WTC11 (cell line): ENCODE measurements at regions not wholly inside any gene's neighbourhood (a gene's known extent, or its start where the extent isn't known, plus 50 kb on each side); places are given as distances from the start of the nearest gene placed in this dataset.

ENCODE experiments used
- ATAC-seq: fragments of 200-7000 bp; cut with Tn5 transposase; 2 replicates; pipeline ENCODE4 v1.10.0; 2021; ENCODE audit warnings: mild to moderate bottlenecking, moderate library complexity
- CTCF ChIA-PET: fragments of 300-600 bp; sonication (Branson Sonifier 250); formaldehyde crosslinking; loops from one replicate; lab custom pipeline; 2021; ENCODE audit warnings: antibody characterized with exemption; lab: Charles Lee
- POLR2A ChIA-PET: fragments of 350-600 bp; sonication (Branson Sonifier 250); formaldehyde crosslinking; loops from one replicate; lab custom pipeline; 2021; ENCODE audit warnings: antibody characterized with exemption; lab: Charles Lee
- DNase-seq: peaks from one replicate; pipeline ENCODE4 v3.0.0; 2021; ENCODE audit warnings: low spot score
- H3K27ac Mint-ChIP-seq: 2 replicates; pipeline ENCODE4 v1.8.0; 2021; ENCODE audit warnings: mixed read lengths
- H3K27me3 Mint-ChIP-seq: 2 replicates; pipeline ENCODE4 v1.8.0; 2021; ENCODE audit warnings: low read depth, mild to moderate bottlenecking, moderate library complexity, mixed read lengths
- H3K36me3 Mint-ChIP-seq: 2 replicates; pipeline ENCODE4 v1.8.0; 2021; ENCODE audit warnings: mixed read lengths
- H3K4me1 Mint-ChIP-seq: 2 replicates; pipeline ENCODE4 v1.8.0; 2022; ENCODE audit warnings: mixed read lengths
- H3K4me3 Mint-ChIP-seq: 2 replicates; pipeline ENCODE4 v1.8.0; 2021; ENCODE audit warnings: mild to moderate bottlenecking, moderate library complexity, mixed read lengths
- H3K9me3 Mint-ChIP-seq: 2 replicates; pipeline ENCODE4 v1.8.0; 2021; ENCODE audit warnings: mixed read lengths
- CBFB ChIP-seq: sonication (generic); formaldehyde crosslinking; IDR thresholded peaks from 2 replicates; pipeline ENCODE4 v1.8.1; 2022; ENCODE audit warnings: mild to moderate bottlenecking, low read depth, missing genetic modification reagents
- CREM ChIP-seq: sonication (generic); formaldehyde crosslinking; IDR thresholded peaks from 2 replicates; pipeline ENCODE4 v1.8.1; 2022; ENCODE audit warnings: mild to moderate bottlenecking, missing genetic modification reagents, moderate library complexity
- ELF4 ChIP-seq: sonication (generic); formaldehyde crosslinking; IDR thresholded peaks from 2 replicates; pipeline ENCODE4 v1.8.1; 2022; ENCODE audit warnings: low read depth, mild to moderate bottlenecking, moderate library complexity, missing genetic modification reagents
- MYBL2 ChIP-seq: sonication (generic); formaldehyde crosslinking; IDR thresholded peaks from 2 replicates; pipeline ENCODE4 v1.8.1; 2023; ENCODE audit warnings: mild to moderate bottlenecking, moderate library complexity, missing genetic modification reagents
- NFE2L1 ChIP-seq: sonication (generic); formaldehyde crosslinking; IDR thresholded peaks from 2 replicates; pipeline ENCODE4 v1.8.1; 2023; ENCODE audit warnings: missing genetic modification reagents
- NR1H2 ChIP-seq: sonication (generic); formaldehyde crosslinking; IDR thresholded peaks from 2 replicates; pipeline ENCODE4 v1.9.0; 2021; ENCODE audit warnings: mild to moderate bottlenecking, moderate library complexity, missing genetic modification reagents
- NR3C1 ChIP-seq: sonication (generic); formaldehyde crosslinking; conservative IDR thresholded peaks from 2 replicates; pipeline ENCODE4 v1.8.1; 2023; ENCODE audit warnings: low read depth, mild to moderate bottlenecking, missing genetic modification reagents
- RORB ChIP-seq: fragments of 250-450 bp; sonication (Bioruptor Pico); IDR thresholded peaks from 2 replicates; pipeline ENCODE4 v1.9.0; 2021; ENCODE audit warnings: mild to moderate bottlenecking
- SMAD3 ChIP-seq: sonication (generic); formaldehyde crosslinking; IDR thresholded peaks from 2 replicates; pipeline ENCODE4 v1.8.0; 2022; ENCODE audit warnings: missing genetic modification reagents, mild to moderate bottlenecking, borderline replicate concordance
- TEAD4 ChIP-seq: sonication (generic); formaldehyde crosslinking; IDR thresholded peaks from 2 replicates; pipeline ENCODE4 v1.8.0; 2022; ENCODE audit warnings: mild to moderate bottlenecking, missing genetic modification reagents
- ZNF263 ChIP-seq: sonication (generic); formaldehyde crosslinking; IDR thresholded peaks from 2 replicates; pipeline ENCODE4 v1.8.1; 2022; ENCODE audit warnings: low read depth, mild to moderate bottlenecking, moderate library complexity, missing genetic modification reagents
- ZNF396 ChIP-seq: fragments of 250-450 bp; sonication (Bioruptor Pico); IDR thresholded peaks from 2 replicates; pipeline ENCODE4 v1.8.0; 2021; ENCODE audit warnings: mild to moderate bottlenecking, moderate library complexity, borderline replicate concordance
- ZNF416 ChIP-seq: fragments of 250-450 bp; sonication (Bioruptor Pico); IDR thresholded peaks from 2 replicates; pipeline ENCODE4 v1.9.0; 2021; ENCODE audit warnings: mild to moderate bottlenecking, inconsistent platforms
- TF ChIP-seq, protein P1 (sequence below): fragments of 250-450 bp; sonication (Bioruptor Pico); IDR thresholded peaks from 2 replicates; pipeline ENCODE4 v1.9.0; 2021; ENCODE audit warnings: mild to moderate bottlenecking
- TF ChIP-seq, protein P2 (sequence below): sonication (generic); formaldehyde crosslinking; IDR thresholded peaks from 2 replicates; pipeline ENCODE4 v1.8.0; 2023; ENCODE audit warnings: missing genetic modification reagents
- TF ChIP-seq, protein P3 (sequence below): sonication (generic); formaldehyde crosslinking; IDR thresholded peaks from 2 replicates; pipeline ENCODE4 v1.8.0; 2022; ENCODE audit warnings: mild to moderate bottlenecking, missing genetic modification reagents
- TF ChIP-seq, protein P4 (sequence below): sonication (generic); formaldehyde crosslinking; IDR thresholded peaks from 2 replicates; pipeline ENCODE4 v1.8.1; 2023; ENCODE audit warnings: mild to moderate bottlenecking, missing genetic modification reagents, moderate library complexity
- TF ChIP-seq, protein P5 (sequence below): sonication (generic); formaldehyde crosslinking; IDR thresholded peaks from 2 replicates; pipeline ENCODE4 v1.8.0; 2022; ENCODE audit warnings: mild to moderate bottlenecking, missing genetic modification reagents
- TF ChIP-seq, protein P6 (sequence below): sonication (generic); formaldehyde crosslinking; IDR thresholded peaks from 2 replicates; pipeline ENCODE4 v1.8.0; 2022; ENCODE audit warnings: mild to moderate bottlenecking, missing genetic modification reagents
- TF ChIP-seq, protein P7 (sequence below): sonication (generic); formaldehyde crosslinking; IDR thresholded peaks from 2 replicates; pipeline ENCODE4 v1.8.1; 2023; ENCODE audit warnings: mild to moderate bottlenecking, moderate library complexity, missing genetic modification reagents
- TF ChIP-seq, protein P8 (sequence below): fragments of 200-600 bp; IDR thresholded peaks from 2 replicates; pipeline ENCODE4 v1.8.0; 2022; ENCODE audit warnings: antibody characterized with exemption

DNA sequence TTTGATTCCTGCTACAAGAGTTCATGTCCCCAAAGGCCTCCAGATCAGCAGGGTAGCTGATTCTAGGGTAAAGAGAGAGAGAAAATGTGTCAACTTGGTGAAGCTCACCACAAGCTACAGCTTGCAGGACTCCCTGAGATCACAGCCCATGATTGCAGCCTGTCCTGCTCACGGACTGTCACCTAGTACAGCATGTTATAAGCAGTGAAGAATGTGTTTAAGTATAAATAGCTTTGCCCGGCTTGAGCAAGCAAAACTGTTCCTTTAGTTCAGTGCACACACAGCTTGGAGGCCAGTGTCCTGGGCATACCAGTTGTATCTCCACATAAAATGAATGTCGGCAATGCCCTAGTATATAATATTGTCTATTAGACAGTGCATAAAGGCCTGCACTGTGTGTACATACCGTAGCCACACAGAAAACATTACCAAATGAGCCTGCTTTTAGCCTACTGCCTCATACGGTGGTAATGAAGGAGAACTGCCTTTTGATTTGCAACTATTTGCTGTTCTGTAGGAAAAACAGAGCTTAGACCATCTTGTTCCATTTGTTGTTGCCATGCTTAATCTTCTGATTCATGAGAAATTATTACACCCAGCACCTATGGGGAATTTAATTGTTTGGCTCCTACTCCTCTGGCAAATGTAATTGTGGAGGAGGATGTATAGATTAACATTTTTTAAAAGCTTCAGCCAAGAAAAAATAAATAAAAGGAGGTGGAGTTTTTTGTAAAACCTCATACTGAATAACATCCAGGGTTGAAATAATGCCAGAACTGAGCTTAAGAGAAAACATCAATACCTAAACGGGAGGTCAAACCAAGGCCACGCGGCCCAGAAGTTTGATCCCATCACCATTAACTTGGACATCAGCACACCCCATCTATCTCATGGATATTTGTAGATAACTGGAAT, 108.1 kb upstream of the G2E3 start:
- no peak for DNase-seq
- no peaks in the 10 kb centered on the region for H3K36me3 Mint-ChIP-seq
- TF ChIP-seq NR1H2 (CRISPR knock-in tag) (no peak), RORB (CRISPR knock-in tag) (no peak), MYBL2 (no peak)
- H3K4me3 Mint-ChIP-seq = no peak overlapping the region
- CTCF ChIA-PET = no interaction called here
- no peaks in the 10 kb centered on the region for H3K9me3 Mint-ChIP-seq
- ATAC-seq = no peak
- POLR2A ChIA-PET = no interaction called here
- H3K4me1 Mint-ChIP-seq = peaks cover 17% of the 10 kb centered on the region
- H3K27me3 Mint-ChIP-seq = no peaks in the 10 kb centered on the region; the same call in 1 of the 2 replicates
- H3K27ac Mint-ChIP-seq = no peak overlapping the region

DNA sequence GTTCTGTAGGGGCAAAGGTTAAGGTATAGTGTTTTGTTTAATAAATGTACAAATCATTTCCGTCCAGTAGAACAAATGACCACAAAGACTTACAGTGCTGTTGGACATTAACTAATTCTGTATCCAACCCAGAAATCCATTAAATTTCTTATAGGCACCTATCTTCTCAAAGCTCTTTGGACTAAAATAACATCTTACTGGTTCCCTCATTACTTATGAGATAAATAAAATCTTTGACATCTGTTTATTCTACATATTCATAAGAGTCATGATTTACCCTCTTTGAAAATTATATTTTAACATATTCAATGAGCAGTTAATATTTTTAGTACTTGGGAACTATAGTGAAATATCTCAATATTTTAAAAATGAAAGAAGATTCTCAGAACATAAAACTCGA, 102.7 kb upstream of the G2E3 start:
- no peak for DNase-seq
- Mint-ChIP-seq H3K4me1 (peaks cover 6% of the 10 kb centered on the region), H3K9me3 (no peaks in the 10 kb centered on the region), H3K27me3 (no peaks in the 10 kb centered on the region; the same call in 1 of the 2 replicates), H3K36me3 (no peaks in the 10 kb centered on the region), H3K27ac (no peak overlapping the region), H3K4me3 (no peak overlapping the region)
- ATAC-seq = no peak
- TF ChIP-seq, protein P1, sequence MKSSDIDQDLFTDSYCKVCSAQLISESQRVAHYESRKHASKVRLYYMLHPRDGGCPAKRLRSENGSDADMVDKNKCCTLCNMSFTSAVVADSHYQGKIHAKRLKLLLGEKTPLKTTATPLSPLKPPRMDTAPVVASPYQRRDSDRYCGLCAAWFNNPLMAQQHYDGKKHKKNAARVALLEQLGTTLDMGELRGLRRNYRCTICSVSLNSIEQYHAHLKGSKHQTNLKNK (CRISPR knock-in tag) = no peak
- TF ChIP-seq, protein P2, sequence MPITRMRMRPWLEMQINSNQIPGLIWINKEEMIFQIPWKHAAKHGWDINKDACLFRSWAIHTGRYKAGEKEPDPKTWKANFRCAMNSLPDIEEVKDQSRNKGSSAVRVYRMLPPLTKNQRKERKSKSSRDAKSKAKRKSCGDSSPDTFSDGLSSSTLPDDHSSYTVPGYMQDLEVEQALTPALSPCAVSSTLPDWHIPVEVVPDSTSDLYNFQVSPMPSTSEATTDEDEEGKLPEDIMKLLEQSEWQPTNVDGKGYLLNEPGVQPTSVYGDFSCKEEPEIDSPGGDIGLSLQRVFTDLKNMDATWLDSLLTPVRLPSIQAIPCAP = no peak
- TF ChIP-seq, protein P3, sequence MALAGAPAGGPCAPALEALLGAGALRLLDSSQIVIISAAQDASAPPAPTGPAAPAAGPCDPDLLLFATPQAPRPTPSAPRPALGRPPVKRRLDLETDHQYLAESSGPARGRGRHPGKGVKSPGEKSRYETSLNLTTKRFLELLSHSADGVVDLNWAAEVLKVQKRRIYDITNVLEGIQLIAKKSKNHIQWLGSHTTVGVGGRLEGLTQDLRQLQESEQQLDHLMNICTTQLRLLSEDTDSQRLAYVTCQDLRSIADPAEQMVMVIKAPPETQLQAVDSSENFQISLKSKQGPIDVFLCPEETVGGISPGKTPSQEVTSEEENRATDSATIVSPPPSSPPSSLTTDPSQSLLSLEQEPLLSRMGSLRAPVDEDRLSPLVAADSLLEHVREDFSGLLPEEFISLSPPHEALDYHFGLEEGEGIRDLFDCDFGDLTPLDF (CRISPR knock-in tag) = no peak
- TF ChIP-seq, protein P4, sequence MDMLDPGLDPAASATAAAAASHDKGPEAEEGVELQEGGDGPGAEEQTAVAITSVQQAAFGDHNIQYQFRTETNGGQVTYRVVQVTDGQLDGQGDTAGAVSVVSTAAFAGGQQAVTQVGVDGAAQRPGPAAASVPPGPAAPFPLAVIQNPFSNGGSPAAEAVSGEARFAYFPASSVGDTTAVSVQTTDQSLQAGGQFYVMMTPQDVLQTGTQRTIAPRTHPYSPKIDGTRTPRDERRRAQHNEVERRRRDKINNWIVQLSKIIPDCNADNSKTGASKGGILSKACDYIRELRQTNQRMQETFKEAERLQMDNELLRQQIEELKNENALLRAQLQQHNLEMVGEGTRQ (CRISPR knock-in tag) = no peak
- TF ChIP-seq NR3C1 (CRISPR knock-in tag) = no peak
- TF ChIP-seq RORB (CRISPR knock-in tag) = no peak
- no peak for TF ChIP-seq NR1H2 (CRISPR knock-in tag)
- TF ChIP-seq SMAD3 (CRISPR knock-in tag) = no peak
- TF ChIP-seq, protein P5, sequence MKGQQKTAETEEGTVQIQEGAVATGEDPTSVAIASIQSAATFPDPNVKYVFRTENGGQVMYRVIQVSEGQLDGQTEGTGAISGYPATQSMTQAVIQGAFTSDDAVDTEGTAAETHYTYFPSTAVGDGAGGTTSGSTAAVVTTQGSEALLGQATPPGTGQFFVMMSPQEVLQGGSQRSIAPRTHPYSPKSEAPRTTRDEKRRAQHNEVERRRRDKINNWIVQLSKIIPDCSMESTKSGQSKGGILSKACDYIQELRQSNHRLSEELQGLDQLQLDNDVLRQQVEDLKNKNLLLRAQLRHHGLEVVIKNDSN (CRISPR knock-in tag) = no peak
- TF ChIP-seq ZNF263 (CRISPR knock-in tag) = no peak
- no peak for TF ChIP-seq NFE2L1 (CRISPR knock-in tag)
- no peak for TF ChIP-seq CREM
- POLR2A ChIA-PET = no interaction called here
- CTCF ChIA-PET = no interaction called here

DNA sequence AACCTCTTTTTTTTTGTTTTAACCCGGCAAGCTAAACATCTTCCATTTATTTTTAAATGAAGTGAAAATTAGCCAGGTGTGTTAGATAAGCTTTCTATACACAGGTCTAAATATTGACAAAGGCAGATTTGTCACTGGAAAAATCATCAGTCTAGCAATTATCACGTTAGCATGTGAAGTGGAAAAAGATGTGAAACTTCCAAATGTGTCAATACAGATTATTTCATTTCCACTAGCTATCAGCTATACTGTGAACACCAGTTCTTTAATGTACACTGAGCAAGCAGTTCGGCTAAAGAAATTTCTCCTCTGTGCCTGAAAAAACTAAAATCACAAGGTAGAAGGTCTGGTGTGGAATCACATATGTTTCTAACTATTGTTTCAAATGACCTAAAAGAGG, 96.6 kb upstream of the G2E3 start:
- no peak for ATAC-seq
- CTCF ChIA-PET = no interaction called here
- POLR2A ChIA-PET = no interaction called here
- no peak for DNase-seq
- no peaks in the 10 kb centered on the region for H3K9me3 Mint-ChIP-seq
- H3K36me3 Mint-ChIP-seq = peaks cover 3% of the 10 kb centered on the region; the same call in 1 of the 2 replicates
- H3K27ac Mint-ChIP-seq = no peak overlapping the region
- no peaks in the 10 kb centered on the region for H3K27me3 Mint-ChIP-seq
- no peak overlapping the region for H3K4me3 Mint-ChIP-seq
- peaks cover 10% of the 10 kb centered on the region for H3K4me1 Mint-ChIP-seq
- TF ChIP-seq CBFB (CRISPR knock-in tag) (no peak), ZNF416 (no peak), ELF4 (CRISPR knock-in tag) (no peak), TEAD4 (CRISPR knock-in tag) (no peak), ZNF396 (no peak)
- TF ChIP-seq, protein P5 (CRISPR knock-in tag) = no peak
- TF ChIP-seq, protein P6, sequence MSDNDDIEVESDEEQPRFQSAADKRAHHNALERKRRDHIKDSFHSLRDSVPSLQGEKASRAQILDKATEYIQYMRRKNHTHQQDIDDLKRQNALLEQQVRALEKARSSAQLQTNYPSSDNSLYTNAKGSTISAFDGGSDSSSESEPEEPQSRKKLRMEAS = no peak
- TF ChIP-seq, protein P7, sequence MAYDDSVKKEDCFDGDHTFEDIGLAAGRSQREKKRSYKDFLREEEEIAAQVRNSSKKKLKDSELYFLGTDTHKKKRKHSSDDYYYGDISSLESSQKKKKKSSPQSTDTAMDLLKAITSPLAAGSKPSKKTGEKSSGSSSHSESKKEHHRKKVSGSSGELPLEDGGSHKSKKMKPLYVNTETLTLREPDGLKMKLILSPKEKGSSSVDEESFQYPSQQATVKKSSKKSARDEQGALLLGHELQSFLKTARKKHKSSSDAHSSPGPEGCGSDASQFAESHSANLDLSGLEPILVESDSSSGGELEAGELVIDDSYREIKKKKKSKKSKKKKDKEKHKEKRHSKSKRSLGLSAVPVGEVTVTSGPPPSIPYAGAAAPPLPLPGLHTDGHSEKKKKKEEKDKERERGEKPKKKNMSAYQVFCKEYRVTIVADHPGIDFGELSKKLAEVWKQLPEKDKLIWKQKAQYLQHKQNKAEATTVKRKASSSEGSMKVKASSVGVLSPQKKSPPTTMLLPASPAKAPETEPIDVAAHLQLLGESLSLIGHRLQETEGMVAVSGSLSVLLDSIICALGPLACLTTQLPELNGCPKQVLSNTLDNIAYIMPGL (CRISPR knock-in tag) = no peak
- TF ChIP-seq, protein P8, sequence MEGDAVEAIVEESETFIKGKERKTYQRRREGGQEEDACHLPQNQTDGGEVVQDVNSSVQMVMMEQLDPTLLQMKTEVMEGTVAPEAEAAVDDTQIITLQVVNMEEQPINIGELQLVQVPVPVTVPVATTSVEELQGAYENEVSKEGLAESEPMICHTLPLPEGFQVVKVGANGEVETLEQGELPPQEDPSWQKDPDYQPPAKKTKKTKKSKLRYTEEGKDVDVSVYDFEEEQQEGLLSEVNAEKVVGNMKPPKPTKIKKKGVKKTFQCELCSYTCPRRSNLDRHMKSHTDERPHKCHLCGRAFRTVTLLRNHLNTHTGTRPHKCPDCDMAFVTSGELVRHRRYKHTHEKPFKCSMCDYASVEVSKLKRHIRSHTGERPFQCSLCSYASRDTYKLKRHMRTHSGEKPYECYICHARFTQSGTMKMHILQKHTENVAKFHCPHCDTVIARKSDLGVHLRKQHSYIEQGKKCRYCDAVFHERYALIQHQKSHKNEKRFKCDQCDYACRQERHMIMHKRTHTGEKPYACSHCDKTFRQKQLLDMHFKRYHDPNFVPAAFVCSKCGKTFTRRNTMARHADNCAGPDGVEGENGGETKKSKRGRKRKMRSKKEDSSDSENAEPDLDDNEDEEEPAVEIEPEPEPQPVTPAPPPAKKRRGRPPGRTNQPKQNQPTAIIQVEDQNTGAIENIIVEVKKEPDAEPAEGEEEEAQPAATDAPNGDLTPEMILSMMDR = no peak
